ENCODE measurements at regions not wholly inside any gene's neighbourhood (a gene's known extent, or its start where the extent isn't known, plus 50 kb on each side); places are given as distances from the start of the nearest gene placed in this dataset.

- TF ChIP-seq, protein P1, sequence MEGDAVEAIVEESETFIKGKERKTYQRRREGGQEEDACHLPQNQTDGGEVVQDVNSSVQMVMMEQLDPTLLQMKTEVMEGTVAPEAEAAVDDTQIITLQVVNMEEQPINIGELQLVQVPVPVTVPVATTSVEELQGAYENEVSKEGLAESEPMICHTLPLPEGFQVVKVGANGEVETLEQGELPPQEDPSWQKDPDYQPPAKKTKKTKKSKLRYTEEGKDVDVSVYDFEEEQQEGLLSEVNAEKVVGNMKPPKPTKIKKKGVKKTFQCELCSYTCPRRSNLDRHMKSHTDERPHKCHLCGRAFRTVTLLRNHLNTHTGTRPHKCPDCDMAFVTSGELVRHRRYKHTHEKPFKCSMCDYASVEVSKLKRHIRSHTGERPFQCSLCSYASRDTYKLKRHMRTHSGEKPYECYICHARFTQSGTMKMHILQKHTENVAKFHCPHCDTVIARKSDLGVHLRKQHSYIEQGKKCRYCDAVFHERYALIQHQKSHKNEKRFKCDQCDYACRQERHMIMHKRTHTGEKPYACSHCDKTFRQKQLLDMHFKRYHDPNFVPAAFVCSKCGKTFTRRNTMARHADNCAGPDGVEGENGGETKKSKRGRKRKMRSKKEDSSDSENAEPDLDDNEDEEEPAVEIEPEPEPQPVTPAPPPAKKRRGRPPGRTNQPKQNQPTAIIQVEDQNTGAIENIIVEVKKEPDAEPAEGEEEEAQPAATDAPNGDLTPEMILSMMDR (IDR thresholded peaks at IDR 0.05; ENCODE audit: control insufficient read depth, extremely low read depth, insufficient read depth) = no peak
- no peak for DNase-seq (ENCODE audit: low read depth)
- H3K4me3 ChIP-seq (ENCODE audit: low read depth, low read length) = no peak overlapping the region
Observed at GRCh38 chr1:221815660-221816059, 73.8 kb upstream of the DUSP10 start.

- TF ChIP-seq, protein P1 (IDR thresholded peaks at IDR 0.05; ENCODE audit: control insufficient read depth, extremely low read depth, insufficient read depth) = no peak
- DNase-seq (ENCODE audit: low read depth) = no peak
- no peak overlapping the region for H3K4me3 ChIP-seq (ENCODE audit: low read depth, low read length)
Observed at GRCh38 chr1:221813887-221814286, 72.0 kb upstream of the DUSP10 start.

- DNase-seq (ENCODE audit: low read depth) = no peak
- no peak overlapping the region for H3K4me3 ChIP-seq (ENCODE audit: low read depth, low read length)
- TF ChIP-seq, protein P1 (IDR thresholded peaks at IDR 0.05; ENCODE audit: control insufficient read depth, extremely low read depth, insufficient read depth) = no peak
Observed at GRCh38 chr1:221812905-221813597, 71.2 kb upstream of the DUSP10 start.

GRCh38 chr1:221812088-221812752, 70.3 kb upstream of the DUSP10 start:
- TF ChIP-seq, protein P1 (IDR thresholded peaks at IDR 0.05; ENCODE audit: control insufficient read depth, extremely low read depth, insufficient read depth) = no peak
- DNase-seq (ENCODE audit: low read depth) = no peak
- no peak overlapping the region for H3K4me3 ChIP-seq (ENCODE audit: low read depth, low read length)

DNA sequence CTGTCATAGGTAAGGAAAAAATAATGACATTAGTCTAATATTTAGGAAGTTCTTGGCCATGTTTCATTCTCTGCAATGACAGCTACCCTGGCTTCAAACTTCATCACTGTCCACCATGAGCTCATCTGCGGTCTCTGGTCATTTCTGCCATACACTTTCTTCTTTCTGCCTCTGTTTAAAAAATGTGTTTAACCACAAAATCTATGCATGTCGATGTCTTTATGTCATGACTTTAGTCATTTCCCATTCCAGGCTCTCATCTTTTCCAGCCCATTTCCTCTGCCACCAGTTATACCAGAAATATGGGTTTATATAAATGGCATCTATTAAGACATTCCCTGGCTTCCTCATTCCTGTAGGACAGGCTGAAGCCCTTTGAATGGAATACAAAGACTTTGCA, 68.5 kb upstream of the DUSP10 start:
- no peak for DNase-seq (ENCODE audit: low read depth)
- TF ChIP-seq, protein P1 (IDR thresholded peaks at IDR 0.05; ENCODE audit: control insufficient read depth, extremely low read depth, insufficient read depth) = no peak
- no peak overlapping the region for H3K4me3 ChIP-seq (ENCODE audit: low read depth, low read length)

DNA sequence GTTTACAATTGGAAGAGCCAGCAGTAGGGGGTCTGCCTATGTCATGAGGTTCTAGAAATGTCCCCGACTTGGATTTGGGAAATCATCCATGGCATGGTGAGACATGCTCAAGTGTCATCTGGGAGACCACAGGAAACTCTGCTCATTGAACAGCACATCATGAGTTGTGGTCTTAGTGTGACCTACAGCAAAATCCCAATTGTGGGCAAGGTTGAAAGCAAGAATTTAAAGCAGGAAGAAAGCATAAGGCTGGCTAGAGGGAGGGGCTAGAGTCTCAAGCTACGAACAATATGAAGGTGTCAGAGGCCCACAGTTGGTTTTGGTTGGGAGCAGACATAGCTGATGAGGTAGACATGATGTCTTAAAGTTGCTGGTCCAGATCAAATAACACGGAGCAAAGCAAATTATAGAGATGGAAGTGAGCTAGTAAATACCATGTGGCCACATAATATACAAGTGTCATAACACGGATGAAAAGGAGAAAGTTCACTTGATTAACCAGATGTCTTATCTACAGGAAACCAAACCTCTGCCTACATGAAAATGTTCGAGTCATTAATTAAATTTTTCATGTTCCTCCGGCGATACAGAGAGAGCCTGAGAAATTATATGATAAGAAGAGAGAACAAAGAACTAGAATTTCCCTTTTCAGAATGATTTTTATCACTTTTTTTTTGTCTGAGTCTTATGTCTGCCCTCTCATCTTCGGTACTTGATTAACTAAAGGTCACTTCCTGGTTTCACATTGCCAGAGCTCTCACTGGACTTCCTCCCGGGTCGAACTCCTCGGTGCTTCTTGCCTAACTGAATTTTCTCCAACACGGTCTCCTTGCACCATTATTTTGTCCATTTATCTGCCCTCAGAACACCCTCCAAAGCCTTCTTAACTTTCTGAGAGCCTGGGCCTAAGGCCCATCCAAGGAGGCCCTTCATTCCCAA, 67.5 kb upstream of the DUSP10 start:
- DNase-seq (ENCODE audit: low read depth) = no peak
- TF ChIP-seq, protein P1 (IDR thresholded peaks at IDR 0.05; ENCODE audit: control insufficient read depth, extremely low read depth, insufficient read depth) = no peak
- H3K4me3 ChIP-seq (ENCODE audit: low read depth, low read length) = no peak overlapping the region
